NCI-H345 treated with DMSO at 0.1 percent for 48 hours (cell line): ENCODE measurements at regions not wholly inside any gene's neighbourhood (a gene's known extent, or its start where the extent isn't known, plus 50 kb on each side); places are given as distances from the start of the nearest gene placed in this dataset.
A peak's percentile ranks its signal among the peaks of the same experiment; 100 is the strongest.
"Not testable (repeated sequence)": the region's sequence is repeated elsewhere in the genome, so short reads cannot be mapped to it uniquely, and the experiment has no call there.

Source experiments
- DNase-seq: peaks from one replicate; lab custom pipeline; 2025; ENCODE audit not compliant: unreplicated experiment; lab: John Stamatoyannopoulos, UW

DNA sequence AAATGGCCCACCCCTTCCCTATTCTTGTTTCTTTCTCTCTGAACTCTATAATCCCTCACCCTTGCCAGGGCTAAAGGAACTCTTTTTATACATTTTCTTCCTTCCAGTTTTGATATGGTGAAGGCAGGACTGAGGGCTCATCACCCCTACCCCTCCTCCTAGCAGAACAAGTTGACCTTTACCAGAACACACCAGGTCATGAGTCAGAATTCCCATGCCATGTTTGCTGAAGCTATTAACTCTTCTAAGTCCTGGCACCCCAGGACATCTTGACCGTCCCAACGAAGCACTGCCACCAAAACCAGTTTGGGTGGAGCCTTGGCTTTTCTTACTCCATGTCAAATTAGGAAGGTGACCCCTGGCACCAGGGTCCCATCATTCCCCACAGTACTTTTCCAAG is 57.5 kb upstream of the DYNLT3 start:
- DNase-seq: no peak

DNA sequence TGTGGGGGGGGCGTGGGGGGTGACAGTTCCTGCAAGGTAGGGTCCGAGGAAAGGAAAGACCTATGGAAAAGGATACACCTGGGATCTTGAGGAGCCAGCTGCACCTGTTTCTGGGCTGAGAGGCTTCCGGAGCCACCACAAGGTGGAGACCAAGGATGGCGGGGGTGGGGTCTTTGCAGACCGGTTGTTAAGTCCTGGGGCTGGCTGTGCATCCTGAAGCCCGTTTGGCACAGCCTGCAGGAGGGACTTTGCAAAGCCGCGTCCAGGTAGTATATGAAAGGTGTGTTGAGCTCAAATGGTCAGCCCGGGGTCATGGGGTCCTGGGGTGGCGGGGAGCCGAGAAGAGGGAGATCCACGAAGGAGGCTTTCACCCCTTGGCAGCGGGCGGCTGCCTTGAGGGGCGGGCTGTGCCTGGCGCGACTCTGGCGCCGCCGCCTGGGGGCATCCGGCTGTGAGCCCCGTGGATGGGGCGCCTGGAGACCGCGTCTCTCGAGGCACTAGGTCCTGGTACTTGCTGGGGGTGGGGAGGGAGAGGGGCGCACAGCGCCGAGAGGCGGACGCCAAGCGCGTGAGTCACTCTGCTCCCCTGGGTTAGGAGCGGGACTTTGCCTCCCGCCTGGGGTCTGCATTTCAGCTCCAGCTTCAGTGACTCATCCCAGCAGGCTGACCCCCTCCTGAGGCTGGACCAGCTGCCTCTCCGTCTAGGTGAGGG is 58.2 kb upstream of the DYNLT3 start:
- peak; percentile 38 for DNase-seq

DNA sequence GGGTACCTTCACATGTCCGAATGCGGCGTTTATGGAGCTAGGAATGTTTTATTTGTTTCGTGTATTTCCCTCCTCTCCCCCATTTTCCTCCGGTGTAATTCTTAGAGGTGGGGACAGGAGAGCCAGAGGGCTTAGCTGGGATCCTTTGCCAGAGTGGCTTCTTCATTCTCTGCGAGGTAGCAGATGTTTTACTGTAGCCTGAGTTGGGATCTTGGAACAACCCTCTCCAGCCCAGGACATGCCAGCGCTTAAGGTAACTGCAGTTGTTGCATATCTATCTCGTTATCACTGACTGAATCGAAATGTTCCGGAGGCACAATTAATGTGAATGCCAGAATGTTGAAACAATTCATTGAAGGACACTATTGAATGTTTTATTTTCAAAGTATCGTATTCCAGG is 59.0 kb upstream of the DYNLT3 start:
- no peak for DNase-seq

DNA sequence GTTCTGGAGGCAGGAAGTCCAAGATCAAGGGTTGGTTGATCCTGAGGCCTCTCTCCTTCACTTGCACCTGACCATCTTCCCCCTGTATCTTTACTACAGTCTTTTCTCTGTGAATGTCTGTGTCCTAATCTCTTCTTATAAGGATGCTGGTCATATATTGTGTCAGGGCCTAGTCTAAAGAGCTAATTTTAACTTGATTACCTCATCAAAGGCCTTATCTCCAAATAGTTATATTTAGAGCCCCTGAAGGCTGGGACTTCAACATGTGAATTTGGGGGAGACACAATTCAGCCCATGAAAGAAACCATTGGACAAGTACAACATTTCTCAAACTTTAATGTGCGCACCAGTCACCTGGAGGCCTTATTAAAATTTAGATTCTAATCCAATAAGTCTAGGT is 62.8 kb upstream of the DYNLT3 start:
- DNase-seq: no peak

DNA sequence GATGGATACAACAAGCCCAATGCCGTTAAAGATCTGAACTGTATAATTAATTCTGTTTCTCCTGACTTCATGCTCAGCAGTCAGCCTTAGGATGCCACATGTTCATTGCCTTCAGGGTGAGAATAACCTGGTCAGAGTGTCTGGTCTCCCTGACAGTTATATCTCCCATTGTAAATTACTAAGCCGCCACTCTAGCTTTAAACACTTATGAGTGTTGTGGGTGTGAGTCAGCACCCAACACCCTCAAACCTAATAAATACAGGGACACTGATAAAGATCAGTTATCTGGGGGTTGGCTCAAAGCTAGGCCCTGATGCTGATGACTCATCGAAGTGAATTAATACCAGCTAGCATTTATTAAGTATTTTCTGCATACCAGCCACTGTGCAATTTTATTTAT is 64.9 kb upstream of the DYNLT3 start:
- no peak for DNase-seq

DNA sequence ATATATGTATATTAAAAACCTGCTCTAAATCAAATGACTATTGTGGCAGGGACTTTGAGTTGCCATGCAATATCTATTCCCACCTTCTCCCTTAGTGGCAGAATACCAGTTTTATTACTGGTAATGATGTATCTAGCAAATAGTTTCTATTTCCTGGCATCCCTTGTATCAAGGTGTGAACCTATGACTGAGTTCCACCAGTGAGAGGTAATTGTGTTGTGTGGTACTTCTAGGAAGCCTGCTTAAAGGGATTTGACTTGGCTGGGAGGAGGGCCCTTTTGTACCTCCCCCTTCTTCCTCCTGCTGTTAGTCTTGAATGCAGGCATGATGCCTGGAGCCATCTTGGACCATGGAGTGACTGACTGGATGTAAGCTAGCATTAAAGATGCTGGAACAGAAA is 65.4 kb upstream of the DYNLT3 start:
- DNase-seq: no peak

DNA sequence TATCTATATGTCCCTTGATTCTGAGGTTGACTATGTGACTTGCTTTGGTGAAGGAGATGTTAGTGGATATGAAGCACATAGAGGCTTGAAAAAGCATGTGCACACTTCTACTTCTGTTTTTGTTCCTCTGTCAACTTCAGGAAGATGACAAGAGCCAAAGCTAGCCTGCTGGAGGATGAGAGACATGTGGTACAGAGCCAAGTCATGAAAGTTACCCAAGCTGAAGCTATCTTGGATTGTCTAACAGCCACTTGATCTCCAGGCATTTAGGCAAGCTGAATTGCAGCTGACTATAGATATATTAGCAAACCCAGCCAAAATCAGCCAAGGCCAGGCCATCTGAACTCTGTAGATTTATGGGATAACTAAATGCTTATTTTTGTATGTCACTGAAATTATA is 70.8 kb upstream of the DYNLT3 start:
- no peak for DNase-seq

DNA sequence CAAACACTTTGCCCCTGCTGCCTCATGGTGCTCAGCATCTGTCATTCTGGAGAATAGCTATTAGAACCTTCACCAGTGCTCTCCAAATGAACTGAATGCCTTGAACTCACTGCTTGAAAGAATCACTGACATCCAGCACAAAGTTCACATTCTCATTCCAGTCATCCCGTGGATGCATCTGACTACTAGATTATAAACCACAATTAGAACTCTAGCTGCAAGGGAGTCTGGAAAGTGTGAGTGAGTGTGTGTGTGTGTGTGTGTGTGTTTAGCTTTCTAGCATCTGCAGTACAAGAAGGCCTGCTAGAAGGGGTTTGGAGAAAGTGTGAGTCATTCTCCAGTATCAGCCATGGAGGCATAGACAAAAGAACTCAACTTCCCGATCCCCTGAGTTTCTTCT is 71.3 kb upstream of the DYNLT3 start:
- no peak for DNase-seq

DNA sequence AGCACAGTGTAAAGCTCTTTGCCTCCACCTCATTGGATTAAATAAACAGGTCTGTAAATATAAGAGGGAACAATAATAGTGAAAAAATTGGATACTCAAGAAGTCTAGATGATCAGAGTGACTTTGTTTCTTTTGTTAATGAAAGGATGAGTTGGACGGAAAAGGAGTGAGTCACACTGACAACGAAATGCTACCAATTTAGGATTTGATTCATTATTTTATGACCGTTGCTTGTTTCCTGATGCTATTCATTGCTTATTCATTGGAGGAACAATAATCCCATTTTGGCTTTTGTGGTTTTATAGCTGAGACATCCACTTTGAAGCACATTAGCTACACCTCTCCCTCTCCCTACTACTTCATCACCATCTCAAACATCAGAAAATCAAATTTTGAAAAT is 74.4 kb upstream of the DYNLT3 start:
- DNase-seq: no peak

DNA sequence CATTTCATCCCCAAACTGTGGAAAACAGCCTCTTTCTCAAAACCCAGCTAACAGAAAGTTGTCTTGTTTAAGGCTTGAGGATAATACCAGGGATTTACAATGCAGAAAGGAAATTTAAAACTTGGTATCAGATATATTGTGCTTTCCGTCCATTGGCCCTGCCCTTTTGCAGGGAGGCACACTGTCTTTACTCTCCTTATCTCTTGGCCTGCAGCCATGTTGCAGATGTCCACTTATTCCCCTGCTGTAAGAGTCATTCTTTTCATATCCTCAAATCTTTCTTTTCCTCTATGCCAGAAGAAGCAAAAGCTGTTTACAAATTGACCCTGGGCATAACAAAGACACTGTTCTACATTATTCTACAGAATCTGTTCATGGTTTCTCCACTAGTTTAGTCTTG is 75.6 kb upstream of the DYNLT3 start:
- no peak for DNase-seq

DNA sequence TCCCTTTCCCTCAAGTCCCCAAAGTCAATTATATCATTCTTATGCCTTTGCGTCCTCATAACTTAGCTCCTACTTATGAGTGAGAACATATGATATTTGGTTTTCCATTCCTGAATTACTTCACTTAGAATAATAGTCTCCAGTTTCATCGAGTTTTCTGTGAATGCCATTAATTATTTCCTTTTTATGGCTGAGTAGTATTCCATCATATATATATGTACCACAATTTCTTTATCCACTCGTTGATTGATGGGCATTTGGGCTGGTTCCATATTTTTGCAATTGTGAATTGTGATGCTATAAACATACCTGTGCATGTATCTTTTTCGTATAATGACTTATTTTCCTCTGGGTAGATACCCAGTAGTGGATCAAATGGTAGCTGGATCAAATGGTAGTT is 78.4 kb upstream of the DYNLT3 start:
- DNase-seq: not testable (repeated sequence)

DNA sequence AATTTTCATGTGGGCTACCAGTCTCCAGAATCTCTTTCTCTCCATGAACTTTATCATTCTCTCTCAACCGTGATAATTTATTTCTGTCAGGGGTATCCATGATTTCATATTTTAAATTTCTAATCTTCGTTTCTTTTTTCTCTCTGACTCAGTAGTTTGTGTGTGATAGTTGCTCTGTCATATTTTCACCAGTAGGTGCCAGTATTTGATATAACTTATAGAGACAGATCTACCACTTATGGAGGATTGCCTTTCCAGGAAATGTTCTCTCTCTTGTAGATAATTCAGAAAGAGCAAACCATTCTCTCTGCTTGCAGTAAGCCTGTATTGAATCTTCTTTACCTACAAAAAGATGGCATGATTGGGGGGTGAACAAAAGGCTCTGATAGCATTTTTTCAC is 79.3 kb upstream of the DYNLT3 start:
- peak; percentile 45 for DNase-seq

DNA sequence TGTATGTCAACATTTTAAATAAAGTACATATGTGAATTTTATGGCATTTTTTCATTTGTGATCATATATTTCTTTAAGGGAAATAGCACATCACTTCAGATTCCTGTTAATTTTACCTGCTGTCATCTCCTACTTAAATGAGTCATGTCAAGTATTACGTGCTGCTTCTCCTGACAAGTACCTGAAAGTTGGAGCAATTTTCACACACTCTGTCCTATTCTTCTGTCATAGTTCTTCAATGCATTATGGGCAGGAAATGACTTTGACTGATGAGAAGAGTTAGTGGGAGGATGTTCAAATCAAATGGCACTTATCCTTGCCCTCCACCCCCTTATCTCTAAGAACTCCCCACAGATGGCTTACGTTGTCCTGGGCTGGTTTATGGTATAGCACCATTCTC is 64.2 kb upstream of the SYTL5 start:
- no peak for DNase-seq

DNA sequence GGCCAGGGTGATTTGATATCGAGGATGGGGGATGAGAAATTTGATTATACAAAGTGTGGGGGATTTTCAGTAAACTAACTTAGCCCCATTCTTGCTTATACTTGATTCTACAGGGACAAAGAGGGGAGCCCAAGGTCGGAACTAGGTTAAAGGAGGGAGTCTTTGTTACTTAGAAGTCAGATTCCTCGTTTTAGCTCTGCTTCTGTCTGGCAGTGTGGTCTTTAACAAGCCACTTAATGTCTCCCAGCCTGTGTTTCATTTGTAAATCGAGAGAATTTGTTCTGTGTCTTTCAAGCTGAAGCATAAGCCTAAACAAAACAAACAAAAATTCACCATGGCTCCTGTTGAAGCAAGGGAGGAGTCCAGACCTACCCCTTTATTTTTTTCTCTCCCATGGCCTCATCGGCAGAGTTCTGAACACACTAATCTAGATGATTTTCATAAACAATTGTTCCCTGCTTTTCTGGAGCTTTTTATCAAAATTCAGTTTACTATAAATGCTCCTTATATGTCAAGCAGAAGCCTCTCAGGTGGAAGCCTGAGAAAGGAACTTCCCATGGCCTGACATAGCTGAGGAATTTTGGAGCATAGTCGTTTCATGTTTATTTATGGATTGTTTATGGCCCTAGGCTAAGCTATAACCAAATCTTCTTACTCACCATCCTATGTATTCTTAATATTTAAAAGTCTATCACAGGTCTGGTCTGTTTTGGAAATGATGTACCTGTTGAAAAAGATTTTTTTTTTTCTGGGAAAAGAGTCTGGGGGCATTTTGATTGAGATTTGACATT is 62.6 kb upstream of the SYTL5 start:
- DNase-seq: no peak

DNA sequence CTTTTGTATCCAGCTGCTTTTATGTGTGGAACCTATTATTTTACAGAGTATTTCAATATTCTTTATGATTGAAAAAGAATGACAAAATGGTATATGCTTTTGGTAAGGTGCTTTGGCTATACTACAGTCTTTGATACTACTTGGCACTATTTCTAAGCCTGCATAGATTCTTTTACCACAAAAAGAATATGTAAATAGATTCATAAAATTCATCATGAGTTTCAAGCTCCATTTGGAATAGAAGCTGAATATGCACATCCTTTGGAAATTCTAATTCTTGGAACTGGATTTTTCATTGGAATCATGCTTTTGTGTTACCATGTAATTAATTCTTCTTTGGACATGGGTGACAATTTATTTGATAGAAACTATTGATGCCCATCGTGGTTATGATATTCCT is 60.2 kb upstream of the SYTL5 start:
- DNase-seq: no peak

DNA sequence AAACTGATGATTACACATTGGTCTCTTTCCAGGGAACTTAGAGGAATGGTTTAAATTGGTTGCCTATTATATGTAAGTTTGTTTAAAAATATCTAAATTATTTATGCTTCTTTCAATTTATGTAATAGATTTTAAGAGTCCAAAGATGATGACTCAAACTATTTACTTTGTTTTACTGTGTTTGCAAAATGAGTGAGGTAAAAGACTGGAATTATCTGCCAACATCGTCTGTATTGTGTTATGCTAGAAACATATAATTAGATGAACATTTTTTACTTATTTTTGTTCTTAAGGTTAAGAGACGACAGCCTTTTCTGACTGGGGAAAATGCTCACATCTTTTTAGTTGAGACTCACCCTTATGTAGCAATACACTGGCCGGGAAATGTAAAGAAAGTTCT is 51.1 kb upstream of the SYTL5 start:
- no peak for DNase-seq

DNA sequence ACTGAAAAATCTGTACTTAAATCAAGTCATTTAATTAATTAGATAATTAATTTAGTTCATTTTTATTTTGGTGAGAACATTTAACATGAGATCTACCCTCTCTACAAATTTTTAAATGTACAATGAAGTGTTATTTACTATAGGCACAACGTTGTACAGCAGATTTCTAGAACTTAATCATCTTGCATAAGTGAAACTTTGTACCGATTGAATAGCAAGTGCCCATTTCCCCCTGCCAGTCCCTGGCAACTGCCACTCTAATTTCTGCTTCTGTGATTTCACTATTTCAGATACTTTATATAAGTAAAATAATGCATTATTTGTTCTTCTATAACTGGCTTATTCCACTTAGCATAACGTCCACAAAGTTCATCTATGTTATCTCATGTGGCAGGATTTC is 50.1 kb upstream of the SYTL5 start:
- DNase-seq: no peak
